GM12892 (cell line): ENCODE measurements at regions not wholly inside any gene's neighbourhood (a gene's known extent, or its start where the extent isn't known, plus 50 kb on each side); places are given as distances from the start of the nearest gene placed in this dataset.

Source experiments
- POLR2A ChIP-seq: IDR thresholded peaks from 2 replicates; pipeline ENCODE4 v1.6.1; 2011; ENCODE audit warnings: low read depth, low read length, control low read depth
- POLR2AphosphoS5 ChIP-seq: IDR thresholded peaks from 2 replicates; pipeline ENCODE4 v1.6.1; 2011; ENCODE audit warnings: low read depth, low read length, control low read depth
- TAF1 ChIP-seq: IDR thresholded peaks from 2 replicates; pipeline ENCODE4 v1.6.1; 2011; ENCODE audit warnings: low read depth, mild to moderate bottlenecking, control low read depth, low read length, borderline replicate concordance

GRCh38 chr10:28201410-28202400, 101.2 kb downstream of the MPP7 start:
- TF ChIP-seq POLR2A (no peak), POLR2AphosphoS5 (no peak), TAF1 (no peak)
